Tibial artery (tissue), 4 donors: ENCODE measurements at regions not wholly inside any gene's neighbourhood (a gene's known extent, or its start where the extent isn't known, plus 50 kb on each side); places are given as distances from the start of the nearest gene placed in this dataset.

Source experiments
- DNase-seq, 2 donors: peaks; one replicate each; pipeline ENCODE4 v3.0.0-alpha.2; 2019
- H3K27ac ChIP-seq, 2 donors: fragments of 200-600 bp; sonication (generic) in 1 of 2; 1 replicate in 1 of 2; 2 replicates in 1 of 2; pipeline ENCODE4 v1.5.1; 2018 to 2019; ENCODE audit warnings: mild to moderate bottlenecking in 1 of 2
- H3K27me3 ChIP-seq, 2 donors: fragments of 200-600 bp; sonication (generic) in 1 of 2; one replicate each; pipeline versions ENCODE4 v1.5.1 to v1.6.0; 2016 to 2019
- H3K36me3 ChIP-seq, 3 donors: fragments of 200-600 bp; sonication (generic) in 2 of 3; one replicate each; pipeline ENCODE4 v1.5.1; 2016 to 2019; ENCODE audit warnings: mild to moderate bottlenecking in 2 of 3
- H3K4me1 ChIP-seq, 4 donors: fragments of 200-600 bp; sonication (generic) in 2 of 4; 1 replicate in 3 of 4; 2 replicates in 1 of 4; pipeline ENCODE4 v1.5.1; 2016 to 2019
- H3K4me3 ChIP-seq, 2 donors: fragments of 200-600 bp; sonication (generic) in 1 of 2; 1 replicate in 1 of 2; 2 replicates in 1 of 2; pipeline ENCODE4 v1.5.1; 2018 to 2019; ENCODE audit warnings: mild to moderate bottlenecking in 2 of 2
- H3K9me3 ChIP-seq, 3 donors: fragments of 200-600 bp; sonication (generic) in 1 of 3; one replicate each; pipeline ENCODE4 v1.5.1; 2016 to 2019
- CTCF ChIP-seq, 2 experiments: fragments of 200-600 bp in 1 of 2; fragments of 450-650 bp in 1 of 2; IDR thresholded peaks; one replicate each; pipeline ENCODE4 v1.5.1; 2017 to 2019; ENCODE audit warnings: antibody characterized with exemption in 2 of 2, mild to moderate bottlenecking in 1 of 2, moderate library complexity in 1 of 2
- intact Hi-C: fragments of 100-400 bp; cut with DNase I; formaldehyde crosslinking; loops from one replicate; pipeline ENCODE4 v1.15.0; 2023; ENCODE audit warnings: low total_unique reads

DNA sequence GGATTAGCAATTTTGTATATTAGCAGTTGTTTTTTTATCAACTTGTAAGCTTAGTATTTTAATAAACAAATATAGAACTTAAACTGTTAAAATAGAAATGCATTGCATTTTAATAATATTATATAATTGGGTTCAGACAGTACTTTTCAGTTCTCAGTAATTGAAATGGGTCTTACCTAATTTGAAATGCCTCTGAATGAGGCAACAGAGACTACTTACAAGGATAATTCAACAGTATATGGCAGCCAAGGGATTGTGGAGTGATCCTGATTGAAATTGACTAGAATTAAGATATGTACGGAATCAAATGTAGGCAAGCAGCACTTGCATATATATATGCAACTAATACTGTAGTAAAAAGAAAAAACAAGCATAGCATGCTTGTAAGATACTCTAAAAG lies 1503.9 kb upstream of the MIR17HG start:
- no peaks in the 10 kb centered on the region for H3K36me3 ChIP-seq
- no peaks in the 10 kb centered on the region for H3K27me3 ChIP-seq
- no peak overlapping the region for H3K27ac ChIP-seq
- intact Hi-C loops = no loop called here
- TF ChIP-seq CTCF (IDR thresholded peaks at IDR 0.05) = no peak
- DNase-seq = no peak
- no peak overlapping the region for H3K4me3 ChIP-seq
- H3K9me3 ChIP-seq = no peaks in the 10 kb centered on the region
- H3K4me1 ChIP-seq = no peaks in the 10 kb centered on the region

DNA sequence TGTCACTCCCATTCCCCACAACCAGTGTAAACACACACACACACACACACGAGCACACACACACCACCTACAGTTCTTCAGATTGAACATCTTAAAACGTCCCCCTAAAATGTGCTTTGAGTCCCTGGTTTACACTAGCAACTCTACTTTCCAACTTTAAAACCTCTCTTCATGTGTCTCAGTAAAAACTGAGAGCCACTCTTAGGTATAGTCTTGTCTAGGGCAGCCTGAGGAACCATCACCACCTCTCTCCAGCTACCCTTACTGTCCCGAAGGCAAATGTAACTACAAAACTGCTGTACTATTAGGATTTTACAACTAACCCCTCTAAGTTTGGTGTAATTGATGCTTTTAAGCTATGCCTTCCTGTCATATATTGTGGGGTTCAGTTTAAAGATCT lies 1501.6 kb upstream of the MIR17HG start:
- H3K36me3 ChIP-seq = no peaks in the 10 kb centered on the region
- H3K27me3 ChIP-seq = no peaks in the 10 kb centered on the region
- no peaks in the 10 kb centered on the region for H3K9me3 ChIP-seq
- no peak overlapping the region for H3K27ac ChIP-seq
- intact Hi-C loops = no loop called here
- no peak for TF ChIP-seq CTCF (IDR thresholded peaks at IDR 0.05)
- no peaks in the 10 kb centered on the region for H3K4me1 ChIP-seq
- no peak overlapping the region for H3K4me3 ChIP-seq
- no peak for DNase-seq

DNA sequence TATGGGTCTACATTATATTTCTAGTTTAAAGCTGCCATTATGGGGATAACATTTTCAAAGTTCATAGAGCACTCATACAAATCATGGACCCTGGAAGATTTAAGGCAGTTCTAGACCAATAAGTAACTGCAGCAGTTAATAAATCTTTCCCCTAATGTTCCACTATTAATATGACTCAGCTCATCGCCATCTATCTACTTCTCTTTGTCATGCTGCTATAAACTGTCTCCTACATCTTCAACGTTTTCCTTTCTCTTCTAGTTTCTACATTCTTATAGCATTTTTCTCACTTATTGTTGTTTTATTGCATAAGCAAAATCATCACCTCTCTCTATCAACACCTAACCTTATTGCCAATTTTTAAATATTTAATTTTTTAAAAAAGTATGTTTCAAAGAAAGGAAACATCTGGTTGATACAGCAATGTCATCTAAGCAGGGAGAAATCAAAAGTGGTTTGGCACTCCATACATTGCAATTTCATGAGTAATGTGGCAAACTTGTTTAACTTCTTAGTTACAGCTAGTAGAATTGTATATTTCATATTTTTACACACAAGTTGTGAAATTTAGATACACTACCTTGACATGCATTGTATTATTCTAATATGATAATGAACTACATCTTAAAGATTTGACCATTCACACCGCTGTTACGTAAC lies 1500.4 kb upstream of the MIR17HG start:
- no peaks in the 10 kb centered on the region for H3K9me3 ChIP-seq
- H3K36me3 ChIP-seq = no peaks in the 10 kb centered on the region
- no peak for DNase-seq
- no peaks in the 10 kb centered on the region for H3K27me3 ChIP-seq
- no peak overlapping the region for H3K4me3 ChIP-seq
- no peak for TF ChIP-seq CTCF (IDR thresholded peaks at IDR 0.05)
- intact Hi-C loops = no loop called here
- H3K4me1 ChIP-seq = no peaks in the 10 kb centered on the region
- no peak overlapping the region for H3K27ac ChIP-seq

DNA sequence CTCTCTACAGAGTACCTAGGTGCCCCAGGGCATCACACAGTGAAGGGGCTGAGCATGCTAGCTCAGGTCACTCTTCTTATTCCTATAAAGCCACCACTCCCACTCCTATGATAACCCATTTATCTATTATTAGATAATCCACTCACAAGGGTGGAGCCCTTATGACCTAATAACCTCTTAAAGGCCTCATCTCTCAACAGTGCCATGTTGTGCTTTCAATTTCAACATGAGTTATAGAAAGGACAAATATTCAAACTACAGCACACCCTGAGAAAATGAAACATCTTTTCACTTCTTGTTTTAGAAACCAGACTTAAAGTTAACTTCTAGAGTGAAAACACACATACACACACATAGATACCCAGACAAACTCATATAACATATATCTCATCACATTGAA lies 1494.9 kb upstream of the MIR17HG start:
- TF ChIP-seq CTCF (IDR thresholded peaks at IDR 0.05) = no peak
- H3K9me3 ChIP-seq = no peaks in the 10 kb centered on the region
- H3K4me1 ChIP-seq = no peaks in the 10 kb centered on the region
- H3K36me3 ChIP-seq = no peaks in the 10 kb centered on the region
- H3K27me3 ChIP-seq = no peaks in the 10 kb centered on the region
- no peak overlapping the region for H3K27ac ChIP-seq
- intact Hi-C loops = no loop called here
- H3K4me3 ChIP-seq = no peak overlapping the region
- no peak for DNase-seq

DNA sequence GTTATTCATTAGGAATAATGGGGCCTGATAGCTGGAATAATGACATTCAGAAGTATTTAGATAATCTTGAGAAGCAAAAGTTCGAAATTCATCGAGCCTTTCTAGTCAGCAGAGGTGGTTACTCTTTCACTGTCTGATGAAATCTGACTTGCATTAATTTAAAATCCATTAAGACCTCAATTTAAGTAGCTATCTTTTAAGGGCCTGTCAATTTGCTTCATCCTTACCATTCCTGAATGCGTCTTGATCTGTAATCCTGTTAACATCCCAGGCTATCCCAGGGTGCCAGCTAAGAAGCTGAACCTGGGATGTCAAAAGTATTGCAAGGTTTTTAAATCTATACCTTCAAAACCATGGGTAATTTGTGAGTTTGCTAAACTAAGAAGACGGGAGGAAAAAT lies 1491.0 kb upstream of the MIR17HG start:
- DNase-seq = no peak
- no peaks in the 10 kb centered on the region for H3K9me3 ChIP-seq
- no peak overlapping the region for H3K27ac ChIP-seq
- H3K36me3 ChIP-seq = no peaks in the 10 kb centered on the region
- no peak overlapping the region for H3K4me3 ChIP-seq
- no peak for TF ChIP-seq CTCF (IDR thresholded peaks at IDR 0.05)
- no peaks in the 10 kb centered on the region for H3K27me3 ChIP-seq
- H3K4me1 ChIP-seq = no peaks in the 10 kb centered on the region
- intact Hi-C loops = no loop called here

GRCh38 chr13:89857502-89857901 lies 1490.0 kb upstream of the MIR17HG start:
- H3K9me3 ChIP-seq = no peaks in the 10 kb centered on the region
- no peak overlapping the region for H3K27ac ChIP-seq
- H3K4me1 ChIP-seq = no peaks in the 10 kb centered on the region
- H3K36me3 ChIP-seq = no peaks in the 10 kb centered on the region
- intact Hi-C loops = no loop called here
- DNase-seq = no peak
- TF ChIP-seq CTCF (IDR thresholded peaks at IDR 0.05) = no peak
- H3K4me3 ChIP-seq = no peak overlapping the region
- no peaks in the 10 kb centered on the region for H3K27me3 ChIP-seq
